ENCODE measurements at regions not wholly inside any gene's neighbourhood (a gene's known extent, or its start where the extent isn't known, plus 50 kb on each side); places are given as distances from the start of the nearest gene placed in this dataset.

GRCh38 chr21:27422435-27422834 is 455.5 kb upstream of the ADAMTS5 start:
- Histone ChIP-seq H3K27me3 (no peaks in the 10 kb centered on the region), H3K4me3 (no peak overlapping the region), H3K9me3 (no peaks in the 10 kb centered on the region), H3K27ac (peak overlapping the region; percentile 14 to 76 (median 54)), H3K4me1 (peaks cover 0 to 16% (median 6%) of the 10 kb centered on the region in 3 donors), H3K36me3 (no peaks in the 10 kb centered on the region)
- TF ChIP-seq POLR2A (IDR thresholded peaks at IDR 0.05), result no peak
- TF ChIP-seq, protein P1, sequence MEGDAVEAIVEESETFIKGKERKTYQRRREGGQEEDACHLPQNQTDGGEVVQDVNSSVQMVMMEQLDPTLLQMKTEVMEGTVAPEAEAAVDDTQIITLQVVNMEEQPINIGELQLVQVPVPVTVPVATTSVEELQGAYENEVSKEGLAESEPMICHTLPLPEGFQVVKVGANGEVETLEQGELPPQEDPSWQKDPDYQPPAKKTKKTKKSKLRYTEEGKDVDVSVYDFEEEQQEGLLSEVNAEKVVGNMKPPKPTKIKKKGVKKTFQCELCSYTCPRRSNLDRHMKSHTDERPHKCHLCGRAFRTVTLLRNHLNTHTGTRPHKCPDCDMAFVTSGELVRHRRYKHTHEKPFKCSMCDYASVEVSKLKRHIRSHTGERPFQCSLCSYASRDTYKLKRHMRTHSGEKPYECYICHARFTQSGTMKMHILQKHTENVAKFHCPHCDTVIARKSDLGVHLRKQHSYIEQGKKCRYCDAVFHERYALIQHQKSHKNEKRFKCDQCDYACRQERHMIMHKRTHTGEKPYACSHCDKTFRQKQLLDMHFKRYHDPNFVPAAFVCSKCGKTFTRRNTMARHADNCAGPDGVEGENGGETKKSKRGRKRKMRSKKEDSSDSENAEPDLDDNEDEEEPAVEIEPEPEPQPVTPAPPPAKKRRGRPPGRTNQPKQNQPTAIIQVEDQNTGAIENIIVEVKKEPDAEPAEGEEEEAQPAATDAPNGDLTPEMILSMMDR (IDR thresholded peaks at IDR 0.05), result no peak
- 30 to 56% methylated on average over 1 of the region's 1 CpG for WGBS, 2 donors
- DNase-seq, result no peak
- intact Hi-C loops (cut with DNase I), result no loop called here

DNA sequence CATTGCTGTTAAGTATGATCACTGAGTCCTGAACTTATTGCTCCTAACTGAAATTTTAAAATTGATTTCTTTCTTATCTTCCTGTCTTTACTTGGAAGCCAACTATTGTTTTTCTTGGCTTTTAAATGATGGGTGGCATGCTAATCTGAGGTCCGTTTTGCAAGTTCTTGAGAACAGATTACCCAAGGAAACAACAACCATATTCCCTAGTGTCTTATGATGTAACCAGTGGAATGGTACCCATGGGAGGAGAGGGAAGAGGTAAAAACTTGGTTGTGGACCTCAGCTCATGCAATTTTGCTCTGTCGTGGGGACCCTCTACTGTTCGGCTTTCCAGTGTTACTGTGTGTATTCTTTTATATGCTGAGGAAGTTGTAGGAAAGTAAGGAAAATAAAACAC is 454.8 kb upstream of the ADAMTS5 start:
- peak overlapping the region in 3 of 4 donors; percentile 42 to 76 (median 66) for H3K27ac ChIP-seq

DNA sequence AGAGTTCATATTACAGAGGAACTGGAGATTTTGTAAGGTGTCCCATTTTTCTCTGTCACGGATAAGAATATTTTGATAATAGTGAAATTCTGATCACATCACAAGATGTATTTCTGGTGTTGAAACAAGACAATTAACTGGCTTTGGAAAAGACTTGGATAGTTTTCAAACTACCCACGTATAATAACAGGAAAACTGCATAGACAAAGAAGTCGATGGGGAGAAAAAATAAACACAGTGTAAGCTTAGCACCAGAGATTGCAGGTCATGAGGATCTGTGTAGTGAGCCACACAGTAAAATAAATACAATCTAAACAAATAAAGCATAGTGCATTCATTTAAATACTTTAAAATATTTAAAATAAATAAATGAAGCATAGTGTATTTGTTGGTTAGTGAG is 452.3 kb upstream of the ADAMTS5 start:
- no peaks in the 10 kb centered on the region for H3K27me3 ChIP-seq
- H3K27ac ChIP-seq, result peak overlapping the region in 1 of 4 donors; percentile 22
- WGBS, 2 donors, result 44% methylated on average over 3 of the region's 3 CpGs
- H3K36me3 ChIP-seq, result no peaks in the 10 kb centered on the region
- H3K4me1 ChIP-seq, result peaks cover 0 to 16% (median 3%) of the 10 kb centered on the region in 3 donors
- H3K9me3 ChIP-seq, result no peaks in the 10 kb centered on the region
- H3K4me3 ChIP-seq, result no peak overlapping the region
- TF ChIP-seq, protein P1 (IDR thresholded peaks at IDR 0.05), result no peak
- TF ChIP-seq POLR2A (IDR thresholded peaks at IDR 0.05), result no peak
- intact Hi-C loops (cut with DNase I), result no loop called here
- no peak for DNase-seq

More for the DNA sequence above, 454.8 kb upstream of the ADAMTS5 start:
- Histone ChIP-seq H3K27me3 (no peaks in the 10 kb centered on the region), H3K9me3 (no peaks in the 10 kb centered on the region), H3K36me3 (no peaks in the 10 kb centered on the region), H3K4me1 (peaks cover 0 to 16% (median 6%) of the 10 kb centered on the region in 3 donors), H3K4me3 (no peak overlapping the region)
- intact Hi-C loops (cut with DNase I), result no loop called here
- TF ChIP-seq POLR2A (IDR thresholded peaks at IDR 0.05), result no peak
- 72 to 74% methylated on average over 3 of the region's 3 CpGs for WGBS, 2 donors
- no peak for DNase-seq

DNA sequence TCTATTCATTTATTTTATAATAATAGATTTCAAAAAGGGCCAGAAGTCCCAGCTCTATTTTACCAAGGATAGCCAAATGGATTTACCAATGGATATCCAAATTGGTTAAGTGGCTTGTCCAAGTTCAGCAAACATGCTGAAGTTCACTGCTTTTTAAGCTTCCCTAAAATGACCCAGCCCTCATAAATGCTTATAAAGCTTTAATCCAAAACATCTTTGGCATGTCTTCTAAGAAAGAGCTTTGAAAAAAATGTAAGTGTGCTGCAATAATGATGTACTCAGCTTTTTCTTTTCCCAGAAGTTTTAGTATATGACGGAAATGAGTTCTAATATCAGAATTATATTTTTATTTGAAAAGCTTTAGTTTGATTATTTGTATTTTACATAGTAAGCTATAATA is 451.5 kb upstream of the ADAMTS5 start:
- Histone ChIP-seq H3K27me3 (no peaks in the 10 kb centered on the region), H3K9me3 (no peaks in the 10 kb centered on the region), H3K4me3 (no peak overlapping the region), H3K4me1 (peaks cover 0 to 11% (median 0%) of the 10 kb centered on the region in 3 donors), H3K36me3 (no peaks in the 10 kb centered on the region), H3K27ac (peak overlapping the region in 1 of 4 donors; percentile 22)
- 70 to 74% methylated on average over 1 of the region's 1 CpG for WGBS, 2 donors
- intact Hi-C loops (cut with DNase I), result no loop called here
- DNase-seq, result no peak
- no peak for TF ChIP-seq POLR2A (IDR thresholded peaks at IDR 0.05)
- TF ChIP-seq, protein P1 (IDR thresholded peaks at IDR 0.05), result no peak

DNA sequence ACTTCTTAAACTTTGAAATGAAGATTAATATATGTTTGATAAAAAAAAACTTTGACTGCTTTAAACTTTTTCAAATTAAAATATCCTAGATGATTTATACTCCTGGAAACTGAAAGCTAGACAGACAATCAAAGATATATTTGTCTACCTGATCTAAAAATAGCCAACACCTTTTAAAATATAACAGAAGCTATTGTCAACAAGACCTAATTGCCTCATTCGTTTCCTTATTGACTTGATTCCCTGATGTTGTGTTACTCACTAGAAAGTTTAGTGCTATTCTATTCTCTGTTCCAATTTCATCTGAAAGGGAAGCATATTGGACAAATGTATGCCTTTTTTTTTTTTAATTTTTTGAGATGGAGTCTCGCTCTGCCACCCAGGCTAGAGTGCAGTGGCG is 445.6 kb upstream of the ADAMTS5 start:
- no peak overlapping the region for H3K27ac ChIP-seq
- TF ChIP-seq, protein P1 (IDR thresholded peaks at IDR 0.05), result no peak
- TF ChIP-seq POLR2A (IDR thresholded peaks at IDR 0.05), result no peak
- no peak overlapping the region for H3K4me3 ChIP-seq
- DNase-seq, result no peak
- no peaks in the 10 kb centered on the region for H3K9me3 ChIP-seq
- 55 to 69% methylated on average over 3 of the region's 3 CpGs for WGBS, 2 donors
- H3K27me3 ChIP-seq, result no peaks in the 10 kb centered on the region
- no peaks in the 10 kb centered on the region for H3K36me3 ChIP-seq
- peaks cover 0 to under 1% (median 0%) of the 10 kb centered on the region in 3 donors for H3K4me1 ChIP-seq
- intact Hi-C loops (cut with DNase I), result no loop called here

GRCh38 chr21:27408826-27409225 is 441.9 kb upstream of the ADAMTS5 start:
- Histone ChIP-seq H3K4me3 (no peak overlapping the region), H3K4me1 (peaks cover 0 to 18% (median 0%) of the 10 kb centered on the region in 3 donors), H3K27me3 (no peaks in the 10 kb centered on the region), H3K36me3 (no peaks in the 10 kb centered on the region), H3K27ac (no peak overlapping the region), H3K9me3 (no peaks in the 10 kb centered on the region)
- no peak for TF ChIP-seq POLR2A (IDR thresholded peaks at IDR 0.05)
- TF ChIP-seq, protein P1 (IDR thresholded peaks at IDR 0.05), result no peak
- no peak for DNase-seq
- intact Hi-C loops (cut with DNase I), result no loop called here
- WGBS, 2 donors, result 46 to 49% methylated on average over 2 of the region's 2 CpGs
